Glutamatergic neuron (in vitro differentiated cells): ENCODE measurements at regions not wholly inside any gene's neighbourhood (a gene's known extent, or its start where the extent isn't known, plus 50 kb on each side); places are given as distances from the start of the nearest gene placed in this dataset.

Experiments
- DNase-seq: peaks from one replicate; pipeline ENCODE4 v3.0.0; 2022
- H3K27ac Mint-ChIP-seq: one replicate; pipeline ENCODE4 v1.8.0; 2020; ENCODE audit warnings: mild to moderate bottlenecking, mixed read lengths, inconsistent platforms; ENCODE audit not compliant: unreplicated experiment
- H3K27me3 Mint-ChIP-seq: one replicate; pipeline ENCODE4 v1.8.0; 2020; ENCODE audit warnings: mild to moderate bottlenecking, moderate library complexity, mixed read lengths, inconsistent platforms; ENCODE audit not compliant: unreplicated experiment
- H3K36me3 Mint-ChIP-seq: one replicate; pipeline ENCODE4 v1.8.0; 2020; ENCODE audit warnings: mild to moderate bottlenecking, mixed read lengths, inconsistent platforms; ENCODE audit not compliant: unreplicated experiment
- H3K4me1 Mint-ChIP-seq: one replicate; pipeline ENCODE4 v1.8.0; 2020; ENCODE audit warnings: mild to moderate bottlenecking, low read depth, mixed read lengths, inconsistent platforms; ENCODE audit not compliant: unreplicated experiment
- H3K4me3 Mint-ChIP-seq: one replicate; pipeline ENCODE4 v1.8.0; 2020; ENCODE audit warnings: mild to moderate bottlenecking, mixed read lengths, inconsistent platforms; ENCODE audit not compliant: unreplicated experiment
- H3K9me3 Mint-ChIP-seq: one replicate; pipeline ENCODE4 v1.8.0; 2020; ENCODE audit warnings: mild to moderate bottlenecking, moderate library complexity, mixed read lengths, inconsistent platforms; ENCODE audit not compliant: unreplicated experiment
- TF ChIP-seq, protein P1 (sequence below): fragments of 200-600 bp; sonication (generic); IDR thresholded peaks from one replicate; pipeline ENCODE4 v1.5.0; 2021; ENCODE audit not compliant: partially characterized antibody, unreplicated experiment

GRCh38 chr9:74218385-74219063 lies 278.6 kb upstream of the RORB start:
- H3K4me3 Mint-ChIP-seq: no peak overlapping the region
- H3K36me3 Mint-ChIP-seq: no peaks in the 10 kb centered on the region
- H3K27me3 Mint-ChIP-seq: peaks cover 2% of the 10 kb centered on the region
- no peak overlapping the region for H3K27ac Mint-ChIP-seq
- no peaks in the 10 kb centered on the region for H3K9me3 Mint-ChIP-seq
- no peak for DNase-seq
- H3K4me1 Mint-ChIP-seq: peaks cover 3% of the 10 kb centered on the region
- TF ChIP-seq, protein P1, sequence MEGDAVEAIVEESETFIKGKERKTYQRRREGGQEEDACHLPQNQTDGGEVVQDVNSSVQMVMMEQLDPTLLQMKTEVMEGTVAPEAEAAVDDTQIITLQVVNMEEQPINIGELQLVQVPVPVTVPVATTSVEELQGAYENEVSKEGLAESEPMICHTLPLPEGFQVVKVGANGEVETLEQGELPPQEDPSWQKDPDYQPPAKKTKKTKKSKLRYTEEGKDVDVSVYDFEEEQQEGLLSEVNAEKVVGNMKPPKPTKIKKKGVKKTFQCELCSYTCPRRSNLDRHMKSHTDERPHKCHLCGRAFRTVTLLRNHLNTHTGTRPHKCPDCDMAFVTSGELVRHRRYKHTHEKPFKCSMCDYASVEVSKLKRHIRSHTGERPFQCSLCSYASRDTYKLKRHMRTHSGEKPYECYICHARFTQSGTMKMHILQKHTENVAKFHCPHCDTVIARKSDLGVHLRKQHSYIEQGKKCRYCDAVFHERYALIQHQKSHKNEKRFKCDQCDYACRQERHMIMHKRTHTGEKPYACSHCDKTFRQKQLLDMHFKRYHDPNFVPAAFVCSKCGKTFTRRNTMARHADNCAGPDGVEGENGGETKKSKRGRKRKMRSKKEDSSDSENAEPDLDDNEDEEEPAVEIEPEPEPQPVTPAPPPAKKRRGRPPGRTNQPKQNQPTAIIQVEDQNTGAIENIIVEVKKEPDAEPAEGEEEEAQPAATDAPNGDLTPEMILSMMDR: no peak

- H3K27ac Mint-ChIP-seq: no peak overlapping the region
- peaks cover 5% of the 10 kb centered on the region for H3K9me3 Mint-ChIP-seq
- H3K27me3 Mint-ChIP-seq: peaks cover 2% of the 10 kb centered on the region
- TF ChIP-seq, protein P1: no peak
- H3K4me1 Mint-ChIP-seq: peaks cover 3% of the 10 kb centered on the region
- H3K36me3 Mint-ChIP-seq: no peaks in the 10 kb centered on the region
- no peak overlapping the region for H3K4me3 Mint-ChIP-seq
- no peak for DNase-seq
Measured at GRCh38 chr9:74220327-74220726, 276.8 kb upstream of the RORB start.

GRCh38 chr9:74236857-74237256 lies 260.3 kb upstream of the RORB start:
- TF ChIP-seq, protein P1: no peak
- H3K9me3 Mint-ChIP-seq: no peaks in the 10 kb centered on the region
- no peaks in the 10 kb centered on the region for H3K36me3 Mint-ChIP-seq
- no peaks in the 10 kb centered on the region for H3K4me1 Mint-ChIP-seq
- no peak for DNase-seq
- H3K27me3 Mint-ChIP-seq: no peaks in the 10 kb centered on the region
- no peak overlapping the region for H3K4me3 Mint-ChIP-seq
- H3K27ac Mint-ChIP-seq: no peak overlapping the region

DNA sequence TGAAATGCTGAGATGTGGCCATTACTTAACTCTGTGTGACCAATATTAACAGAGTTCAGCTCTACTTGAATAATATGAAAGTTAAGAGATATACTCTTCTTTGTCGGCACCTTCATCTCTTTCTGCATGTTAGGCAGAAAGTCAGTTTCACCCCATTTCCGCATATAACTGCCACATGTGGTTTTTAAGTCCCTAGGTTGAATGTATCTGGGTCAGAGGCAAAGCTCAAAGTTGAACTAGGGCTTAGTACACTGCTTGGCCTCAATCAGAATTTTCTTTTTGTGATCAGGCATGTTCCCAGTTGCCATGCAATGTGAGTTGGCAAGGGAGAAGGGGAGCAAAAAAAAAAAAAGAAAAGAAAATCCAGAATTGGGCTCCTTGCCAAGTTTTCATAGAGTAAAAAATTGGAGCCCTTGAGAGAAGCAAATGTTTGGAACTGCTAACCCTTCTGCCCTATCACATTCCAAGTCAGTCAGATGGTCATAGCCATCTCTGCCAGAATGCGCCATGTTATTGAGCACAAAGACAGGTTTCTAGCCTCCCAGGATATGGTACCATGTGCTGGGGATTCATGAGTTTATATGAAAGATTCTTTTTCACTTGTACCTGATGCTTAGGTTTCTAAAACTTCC lies 251.2 kb upstream of the RORB start:
- DNase-seq: no peak
- H3K27ac Mint-ChIP-seq: no peak overlapping the region
- H3K36me3 Mint-ChIP-seq: no peaks in the 10 kb centered on the region
- no peaks in the 10 kb centered on the region for H3K4me1 Mint-ChIP-seq
- no peaks in the 10 kb centered on the region for H3K27me3 Mint-ChIP-seq
- H3K9me3 Mint-ChIP-seq: no peaks in the 10 kb centered on the region
- TF ChIP-seq, protein P1: no peak
- no peak overlapping the region for H3K4me3 Mint-ChIP-seq

DNA sequence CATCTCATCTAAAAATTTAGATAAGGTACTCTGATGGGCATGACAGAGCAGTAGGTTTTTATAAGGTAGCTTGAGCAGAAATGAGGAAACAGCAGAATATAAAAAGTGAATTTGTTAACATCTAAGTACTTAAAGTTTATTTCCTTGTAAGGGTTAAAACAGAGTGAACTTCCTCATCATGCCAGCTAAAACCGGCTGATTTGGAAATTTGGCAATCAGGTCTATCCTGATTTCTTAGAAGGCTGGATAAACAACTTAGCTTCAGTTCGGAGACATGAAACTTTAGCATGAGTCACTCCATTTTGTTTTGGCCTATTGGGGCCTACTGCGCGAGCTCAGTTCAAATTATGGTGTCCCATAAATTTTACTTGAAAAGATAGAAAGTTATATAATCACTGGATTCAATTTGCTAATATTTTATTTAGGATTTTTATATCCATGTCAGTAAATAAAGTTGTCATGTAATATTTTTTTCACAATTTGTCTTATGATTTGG lies 241.6 kb upstream of the RORB start:
- no peak overlapping the region for H3K4me3 Mint-ChIP-seq
- no peak overlapping the region for H3K27ac Mint-ChIP-seq
- TF ChIP-seq, protein P1: no peak
- H3K4me1 Mint-ChIP-seq: no peaks in the 10 kb centered on the region
- H3K27me3 Mint-ChIP-seq: no peaks in the 10 kb centered on the region
- no peaks in the 10 kb centered on the region for H3K36me3 Mint-ChIP-seq
- no peaks in the 10 kb centered on the region for H3K9me3 Mint-ChIP-seq
- DNase-seq: no peak
